Prostate gland (tissue), 2 donors: ENCODE measurements at regions not wholly inside any gene's neighbourhood (a gene's known extent, or its start where the extent isn't known, plus 50 kb on each side); places are given as distances from the start of the nearest gene placed in this dataset.
"Not testable (repeated sequence)": the region's sequence is repeated elsewhere in the genome, so short reads cannot be mapped to it uniquely, and the experiment has no call there.

Source experiments
- DNase-seq: peaks from one replicate; pipeline ENCODE4 v3.0.0-alpha.2; 2019; ENCODE audit warnings: low spot score
- H3K27ac ChIP-seq, 2 donors: fragments of 200-600 bp; sonication (generic); 2 replicates each; pipeline ENCODE4 v1.5.1; 2017 to 2019
- H3K27me3 ChIP-seq: fragments of 200-600 bp; sonication (generic); replicated peaks from 2 replicates; pipeline ENCODE4 v1.5.1; 2019; ENCODE audit not compliant: insufficient read depth
- H3K36me3 ChIP-seq, 2 donors: fragments of 200-600 bp; sonication (generic); 1 replicate in 1 of 2; 2 replicates in 1 of 2; pipeline versions ENCODE4 v1.5.1 to v1.8.1; 2017 to 2019
- H3K4me1 ChIP-seq: fragments of 200-600 bp; sonication (generic); replicated peaks from 2 replicates; pipeline ENCODE4 v1.5.1; 2019
- H3K4me3 ChIP-seq, 2 donors: fragments of 200-600 bp; sonication (generic); 2 replicates each; pipeline ENCODE4 v1.5.1; 2017 to 2019
- H3K9me3 ChIP-seq: fragments of 200-600 bp; sonication (generic); 2 replicates; pipeline ENCODE4 v1.5.1; 2017
- POLR2A ChIP-seq: fragments of 450-650 bp; IDR thresholded peaks from one replicate; pipeline ENCODE4 v1.6.1; 2016; ENCODE audit warnings: antibody characterized with exemption, mild to moderate bottlenecking
- POLR2AphosphoS5 ChIP-seq: sonication (generic); formaldehyde crosslinking; IDR thresholded peaks from one replicate; pipeline ENCODE4 v1.6.1; 2017; ENCODE audit warnings: antibody characterized with exemption
- WGBS: methylation state at CpG from one replicate; pipeline ENCODE4 v1.1.5; 2018; 5-methylcytosine and 5-hydroxymethylcytosine counted together
- intact Hi-C: fragments of 100-400 bp; cut with DNase I; formaldehyde crosslinking; loops from one replicate; pipeline ENCODE4 v1.14.2; 2022
- TF ChIP-seq, protein P1 (sequence below), 4 experiments: fragments of 200-600 bp in 2 of 4; fragments of 450-650 bp in 2 of 4; sonication (generic) in 2 of 4; IDR thresholded peaks; 1 replicate in 3 of 4; 2 replicates in 1 of 4; pipeline ENCODE4 v1.5.1; 2016 to 2019; ENCODE audit warnings: antibody characterized with exemption in 4 of 4, mild to moderate bottlenecking in 2 of 4, moderate library complexity in 2 of 4

DNA sequence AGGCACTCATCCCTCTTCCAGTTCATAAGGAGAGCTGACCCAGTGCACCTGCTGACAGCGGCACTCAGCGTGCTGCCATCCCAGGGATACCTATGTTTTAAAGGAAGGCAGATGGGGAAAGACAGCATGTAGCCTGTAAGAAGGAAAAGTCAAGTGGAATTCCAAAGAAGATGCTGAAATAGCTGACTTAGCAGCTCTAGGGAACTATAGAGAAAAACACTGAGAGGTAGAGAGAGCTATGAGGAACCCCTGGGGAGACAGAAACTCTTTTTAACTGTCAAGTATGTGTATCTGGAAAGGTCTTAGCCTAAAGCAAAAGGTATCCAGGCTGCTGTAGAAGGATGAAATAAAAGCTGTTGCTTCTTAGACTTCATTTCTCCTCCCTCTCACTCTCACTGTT is 113.4 kb upstream of the BCL6 start:
- Histone ChIP-seq H3K4me3 (no peak overlapping the region), H3K4me1 (no peaks in the 10 kb centered on the region), H3K27me3 (no peaks in the 10 kb centered on the region), H3K27ac (no peak overlapping the region), H3K36me3 (no peaks in the 10 kb centered on the region), H3K9me3 (no peaks in the 10 kb centered on the region)
- DNase-seq, result no peak
- no peak for TF ChIP-seq POLR2AphosphoS5
- TF ChIP-seq, protein P1, sequence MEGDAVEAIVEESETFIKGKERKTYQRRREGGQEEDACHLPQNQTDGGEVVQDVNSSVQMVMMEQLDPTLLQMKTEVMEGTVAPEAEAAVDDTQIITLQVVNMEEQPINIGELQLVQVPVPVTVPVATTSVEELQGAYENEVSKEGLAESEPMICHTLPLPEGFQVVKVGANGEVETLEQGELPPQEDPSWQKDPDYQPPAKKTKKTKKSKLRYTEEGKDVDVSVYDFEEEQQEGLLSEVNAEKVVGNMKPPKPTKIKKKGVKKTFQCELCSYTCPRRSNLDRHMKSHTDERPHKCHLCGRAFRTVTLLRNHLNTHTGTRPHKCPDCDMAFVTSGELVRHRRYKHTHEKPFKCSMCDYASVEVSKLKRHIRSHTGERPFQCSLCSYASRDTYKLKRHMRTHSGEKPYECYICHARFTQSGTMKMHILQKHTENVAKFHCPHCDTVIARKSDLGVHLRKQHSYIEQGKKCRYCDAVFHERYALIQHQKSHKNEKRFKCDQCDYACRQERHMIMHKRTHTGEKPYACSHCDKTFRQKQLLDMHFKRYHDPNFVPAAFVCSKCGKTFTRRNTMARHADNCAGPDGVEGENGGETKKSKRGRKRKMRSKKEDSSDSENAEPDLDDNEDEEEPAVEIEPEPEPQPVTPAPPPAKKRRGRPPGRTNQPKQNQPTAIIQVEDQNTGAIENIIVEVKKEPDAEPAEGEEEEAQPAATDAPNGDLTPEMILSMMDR (IDR thresholded peaks at IDR 0.05), result no peak
- TF ChIP-seq POLR2A, result no peak
- WGBS, result 95% methylated on average over 2 of the region's 2 CpGs
- intact Hi-C loops, result loop anchor here (10.0 kb wide), 1 partner anchor 104 kb away; no protein-coding TSS in a partner anchor

DNA sequence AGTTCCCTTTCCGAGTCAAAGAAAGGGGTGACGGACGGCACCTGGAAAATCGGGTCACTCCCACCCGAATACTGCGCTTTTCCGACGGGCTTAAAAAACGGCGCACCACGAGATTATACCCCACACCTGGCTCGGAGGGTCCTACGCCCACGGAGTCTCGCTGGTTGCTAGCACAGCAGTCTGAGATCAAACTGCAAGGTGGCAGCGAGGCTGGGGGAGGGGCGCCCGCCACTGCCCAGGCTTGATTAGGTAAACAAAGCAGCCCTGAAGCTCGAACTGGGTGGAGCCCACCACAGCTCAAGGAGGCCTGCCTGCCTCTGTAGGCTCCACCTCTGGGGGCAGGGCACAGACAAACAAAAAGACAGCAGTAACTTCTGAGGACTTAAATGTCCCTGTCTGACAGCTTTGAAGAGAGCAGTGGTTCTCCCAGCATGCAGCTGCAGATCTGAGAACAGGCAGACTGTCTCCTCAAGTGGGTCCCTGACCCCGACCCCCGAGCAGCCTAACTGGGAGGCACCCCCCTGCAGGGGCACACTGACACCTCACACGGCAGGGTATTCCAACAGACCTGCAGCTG is 117.5 kb upstream of the BCL6 start:
- H3K27me3 ChIP-seq, H3K27ac ChIP-seq, H3K4me3 ChIP-seq, DNase-seq, intact Hi-C loops, H3K4me1 ChIP-seq, H3K36me3 ChIP-seq, H3K9me3 ChIP-seq: not testable (repeated sequence)
- WGBS, result 50% methylated on average over 20 of the region's 22 CpGs

DNA sequence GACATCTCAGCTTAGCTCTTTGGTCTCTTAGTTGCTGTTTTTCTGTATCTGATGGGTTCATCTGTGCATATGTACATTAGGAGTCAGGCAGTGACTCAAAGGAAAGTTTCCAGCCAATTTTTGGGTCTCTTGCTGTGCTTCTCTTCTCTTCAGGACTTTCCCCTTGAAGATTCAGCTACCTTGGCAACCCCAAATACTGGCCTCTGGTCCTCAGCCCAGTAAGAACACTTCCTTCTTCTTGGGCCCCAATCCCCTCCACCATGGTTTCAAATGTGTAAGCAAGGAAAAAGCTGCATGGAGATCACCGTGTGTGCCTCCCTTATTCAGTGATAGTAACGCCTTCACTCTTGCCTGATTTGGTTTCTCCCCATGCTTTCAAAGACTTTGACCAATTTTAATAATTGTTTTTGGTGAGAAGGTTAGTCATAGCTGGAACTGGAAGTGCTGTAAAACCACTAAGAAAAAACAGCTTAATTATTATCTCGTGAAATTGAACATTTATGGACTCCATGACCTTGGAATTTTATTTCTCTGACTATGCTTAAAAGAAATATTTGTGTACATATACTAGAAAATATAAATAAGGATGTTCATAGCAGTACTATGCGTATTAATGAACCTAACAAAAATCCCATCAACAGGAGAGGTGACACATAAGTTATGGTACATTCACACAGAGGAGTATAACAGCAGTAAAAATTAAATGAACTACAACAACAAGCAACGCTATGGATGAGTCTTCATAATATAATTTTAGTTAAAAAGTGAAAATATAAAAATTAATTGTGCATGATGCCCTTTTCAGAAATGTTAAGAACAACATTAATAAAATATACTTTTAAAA is 125.3 kb upstream of the BCL6 start:
- DNase-seq, result no peak
- H3K27me3 ChIP-seq, result no peaks in the 10 kb centered on the region
- no peaks in the 10 kb centered on the region for H3K36me3 ChIP-seq
- H3K27ac ChIP-seq, result no peak overlapping the region
- no peaks in the 10 kb centered on the region for H3K4me1 ChIP-seq
- intact Hi-C loops, result no loop called here
- no peaks in the 10 kb centered on the region for H3K9me3 ChIP-seq
- WGBS, result 90% methylated on average over 5 of the region's 5 CpGs
- no peak overlapping the region for H3K4me3 ChIP-seq
- TF ChIP-seq, protein P1 (IDR thresholded peaks at IDR 0.05), result no peak
- TF ChIP-seq POLR2AphosphoS5, result no peak

DNA sequence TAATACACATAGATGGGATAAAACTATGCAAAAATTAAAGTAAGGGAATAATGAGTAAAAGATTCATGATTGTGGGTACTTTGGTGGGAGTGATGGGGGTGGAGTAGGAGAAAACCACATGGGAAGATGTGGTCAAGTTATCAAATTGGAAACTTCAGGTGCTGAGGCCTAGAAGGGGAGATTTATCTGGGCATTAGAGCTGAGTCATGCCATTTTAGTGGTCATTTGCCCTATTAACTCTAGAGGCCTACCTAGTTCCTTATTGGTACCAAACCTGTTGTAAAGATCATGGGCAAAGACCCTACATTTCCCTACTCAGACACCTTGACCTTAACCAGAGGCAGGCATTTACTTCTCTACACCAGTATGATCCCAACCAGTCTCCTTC is 125.9 kb upstream of the BCL6 start:
- no peaks in the 10 kb centered on the region for H3K27me3 ChIP-seq
- H3K27ac ChIP-seq, result no peak overlapping the region
- no peaks in the 10 kb centered on the region for H3K9me3 ChIP-seq
- no peak overlapping the region for H3K4me3 ChIP-seq
- H3K4me1 ChIP-seq, result no peaks in the 10 kb centered on the region
- no peak for TF ChIP-seq POLR2A
- TF ChIP-seq, protein P1 (IDR thresholded peaks at IDR 0.05), result no peak
- TF ChIP-seq POLR2AphosphoS5, result no peak
- intact Hi-C loops, result no loop called here
- DNase-seq, result no peak
- no peaks in the 10 kb centered on the region for H3K36me3 ChIP-seq

DNA sequence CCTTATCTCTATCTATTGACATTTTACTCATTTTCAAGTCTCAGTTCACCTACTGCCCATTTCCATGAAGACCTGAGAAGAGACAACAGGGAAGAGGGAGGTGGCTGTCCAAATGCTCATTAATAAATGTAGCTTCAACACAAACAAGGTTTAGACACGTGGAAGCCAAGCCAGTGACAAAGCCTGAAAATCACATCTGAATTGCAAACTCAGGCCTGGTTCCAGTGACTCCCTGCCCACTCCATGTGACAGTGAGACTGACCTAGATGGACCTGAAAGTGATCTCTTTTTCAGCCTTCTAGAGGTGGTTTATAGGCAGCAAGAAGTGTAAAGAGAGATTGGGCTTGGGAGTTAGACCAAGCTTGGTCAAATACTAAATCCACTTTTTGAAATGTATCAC is 126.6 kb upstream of the BCL6 start:
- Histone ChIP-seq H3K27me3 (no peaks in the 10 kb centered on the region), H3K9me3 (no peaks in the 10 kb centered on the region), H3K36me3 (no peaks in the 10 kb centered on the region), H3K4me3 (no peak overlapping the region), H3K27ac (no peak overlapping the region), H3K4me1 (no peaks in the 10 kb centered on the region)
- no peak for DNase-seq
- WGBS, result 88% methylated on average over 1 of the region's 1 CpG
- TF ChIP-seq POLR2A (no peak), POLR2AphosphoS5 (no peak)
- TF ChIP-seq, protein P1 (IDR thresholded peaks at IDR 0.05), result no peak
- intact Hi-C loops, result no loop called here
